Trophoblast cell (in vitro differentiated cells and primary cell): ENCODE measurements at regions not wholly inside any gene's neighbourhood (a gene's known extent, or its start where the extent isn't known, plus 50 kb on each side); places are given as distances from the start of the nearest gene placed in this dataset.

Source experiments
- DNase-seq, 2 donors: peaks; one replicate each; pipeline ENCODE4 v3.0.0-alpha.2; 2016
- H2AFZ ChIP-seq: 2 replicates; pipeline ENCODE4 v1.6.1; 2013; ENCODE audit warnings: low read length, moderate library complexity, mild to moderate bottlenecking; ENCODE audit not compliant: insufficient read depth, poor library complexity
- H2AK5ac ChIP-seq: 2 replicates; pipeline ENCODE4 v1.6.1; 2013; ENCODE audit warnings: mild to moderate bottlenecking, low read length
- H2BK120ac ChIP-seq: 2 replicates; pipeline ENCODE4 v1.6.1; 2013; ENCODE audit warnings: low read length, mild to moderate bottlenecking, moderate library complexity; ENCODE audit not compliant: insufficient read depth, poor library complexity
- H2BK12ac ChIP-seq: 2 replicates; pipeline ENCODE4 v1.6.1; 2013; ENCODE audit warnings: mild to moderate bottlenecking, low read length, moderate library complexity
- H2BK5ac ChIP-seq: 2 replicates; pipeline ENCODE4 v1.6.1; 2013; ENCODE audit warnings: low read length, low read depth, moderate library complexity, mild to moderate bottlenecking; ENCODE audit not compliant: poor library complexity
- H3K14ac ChIP-seq: 2 replicates; pipeline ENCODE4 v1.6.1; 2013; ENCODE audit warnings: mild to moderate bottlenecking, low read length
- H3K18ac ChIP-seq: 2 replicates; pipeline ENCODE4 v1.6.1; 2013; ENCODE audit warnings: mild to moderate bottlenecking, low read length
- H3K23ac ChIP-seq: 2 replicates; pipeline ENCODE4 v1.6.1; 2013; ENCODE audit warnings: low read length
- H3K27ac ChIP-seq: 2 replicates; pipeline ENCODE4 v1.5.1; 2013; ENCODE audit warnings: low read depth, mild to moderate bottlenecking, inconsistent platforms, low read length, moderate library complexity
- H3K27me3 ChIP-seq: 2 replicates; pipeline ENCODE4 v1.6.1; 2013; ENCODE audit warnings: inconsistent platforms, mild to moderate bottlenecking, low read length, moderate library complexity; ENCODE audit not compliant: insufficient read depth
- H3K36me3 ChIP-seq, 2 experiments: 1 replicate in 1 of 2; 2 replicates in 1 of 2; pipeline ENCODE4 v1.6.1; 2013; ENCODE audit warnings: low read length in 2 of 2, mild to moderate bottlenecking in 2 of 2, moderate library complexity in 1 of 2; ENCODE audit not compliant: insufficient read depth in 2 of 2, control insufficient read depth in 1 of 2
- H3K4ac ChIP-seq: 2 replicates; pipeline ENCODE4 v1.6.1; 2013; ENCODE audit warnings: low read depth, mild to moderate bottlenecking, low read length, moderate library complexity
- H3K4me1 ChIP-seq, 2 experiments: 1 replicate in 1 of 2; 2 replicates in 1 of 2; pipeline ENCODE4 v1.6.1; 2013; ENCODE audit warnings: low read length in 2 of 2, mild to moderate bottlenecking in 2 of 2, moderate library complexity in 1 of 2; ENCODE audit not compliant: insufficient read depth in 2 of 2, control insufficient read depth in 1 of 2
- H3K4me2 ChIP-seq: 2 replicates; pipeline ENCODE4 v1.6.1; 2013; ENCODE audit warnings: inconsistent platforms, mild to moderate bottlenecking, low read length, moderate library complexity
- H3K4me3 ChIP-seq: 2 replicates; pipeline ENCODE4 v1.5.1; 2013; ENCODE audit warnings: mild to moderate bottlenecking, low read depth, low read length, inconsistent platforms
- H3K79me1 ChIP-seq: one replicate; pipeline ENCODE4 v1.6.1; 2013; ENCODE audit warnings: low read length
- H3K79me2 ChIP-seq: 2 replicates; pipeline ENCODE4 v1.6.1; 2013; ENCODE audit warnings: low read length, mild to moderate bottlenecking; ENCODE audit not compliant: control insufficient read depth, insufficient read depth, poor library complexity
- H3K9ac ChIP-seq: 2 replicates; pipeline ENCODE4 v1.6.1; 2013; ENCODE audit warnings: mild to moderate bottlenecking, low read length
- H3K9me3 ChIP-seq: 2 replicates; pipeline ENCODE4 v1.6.1; 2013; ENCODE audit warnings: low read depth, mild to moderate bottlenecking, control low read depth, inconsistent platforms, low read length; ENCODE audit not compliant: insufficient read depth
- H4K12ac ChIP-seq: 2 replicates; pipeline ENCODE4 v1.6.1; 2013; ENCODE audit warnings: low read depth, mild to moderate bottlenecking, low read length, moderate library complexity
- H4K8ac ChIP-seq: 2 replicates; pipeline ENCODE4 v1.6.1; 2013; ENCODE audit warnings: low read depth, mild to moderate bottlenecking, low read length, moderate library complexity
- H4K91ac ChIP-seq: one replicate; pipeline ENCODE4 v1.6.1; 2013; ENCODE audit warnings: low read depth, mild to moderate bottlenecking, low read length, moderate library complexity
- WGBS: extraction: QIAGEN DNeasy Blood & Tissue Kit; methylation state at CpG from one replicate; pipeline ENCODE4 v1.1.7; 2013; ENCODE audit warnings: missing lambda C conversion rate; ENCODE audit not compliant: insufficient read length, insufficient coverage; ENCODE audit errors: extremely low coverage; 5-methylcytosine and 5-hydroxymethylcytosine counted together

- no peaks in the 10 kb centered on the region for H3K36me3 ChIP-seq
- H4K12ac ChIP-seq, result no peak overlapping the region
- H3K9me3 ChIP-seq, result no peaks in the 10 kb centered on the region
- no peak overlapping the region for H3K4me2 ChIP-seq
- no peaks in the 10 kb centered on the region for H3K4me1 ChIP-seq
- no peak overlapping the region for H2BK12ac ChIP-seq
- no peak overlapping the region for H2AK5ac ChIP-seq
- no peak overlapping the region for H3K14ac ChIP-seq
- no peak overlapping the region for H2BK120ac ChIP-seq
- H4K91ac ChIP-seq, result no peak overlapping the region
- H3K79me1 ChIP-seq, result no peaks in the 10 kb centered on the region
- H3K4ac ChIP-seq, result no peak overlapping the region
- WGBS, result no CpG with 5 or more reads among the region's 9 CpGs
- no peak for DNase-seq
- H3K23ac ChIP-seq, result no peak overlapping the region
- no peak overlapping the region for H2AFZ ChIP-seq
- no peak overlapping the region for H3K18ac ChIP-seq
- no peak overlapping the region for H2BK5ac ChIP-seq
- no peaks in the 10 kb centered on the region for H3K79me2 ChIP-seq
- no peak overlapping the region for H4K8ac ChIP-seq
- no peaks in the 10 kb centered on the region for H3K27me3 ChIP-seq
- H3K4me3 ChIP-seq, result no peak overlapping the region
- no peak overlapping the region for H3K27ac ChIP-seq
- H3K9ac ChIP-seq, result no peak overlapping the region
These were observed 321.7 kb downstream of the PPP1R2C start for GRCh38 chrX:42456176-42456700.

- no peaks in the 10 kb centered on the region for H3K4me1 ChIP-seq
- no peak overlapping the region for H4K91ac ChIP-seq
- H4K8ac ChIP-seq, result no peak overlapping the region
- no peak overlapping the region for H3K4ac ChIP-seq
- no peak overlapping the region for H3K14ac ChIP-seq
- H2BK5ac ChIP-seq, result no peak overlapping the region
- H2BK120ac ChIP-seq, result no peak overlapping the region
- no peak for DNase-seq
- H2AFZ ChIP-seq, result no peak overlapping the region
- no peaks in the 10 kb centered on the region for H3K79me1 ChIP-seq
- H3K79me2 ChIP-seq, result no peaks in the 10 kb centered on the region
- no peak overlapping the region for H3K9ac ChIP-seq
- H4K12ac ChIP-seq, result no peak overlapping the region
- H3K4me2 ChIP-seq, result no peak overlapping the region
- H2AK5ac ChIP-seq, result no peak overlapping the region
- no peak overlapping the region for H3K23ac ChIP-seq
- no peak overlapping the region for H3K27ac ChIP-seq
- H3K9me3 ChIP-seq, result no peaks in the 10 kb centered on the region
- no peaks in the 10 kb centered on the region for H3K27me3 ChIP-seq
- no peak overlapping the region for H3K18ac ChIP-seq
- H3K36me3 ChIP-seq, result no peaks in the 10 kb centered on the region
- H2BK12ac ChIP-seq, result no peak overlapping the region
- H3K4me3 ChIP-seq, result no peak overlapping the region
These were observed 327.7 kb downstream of the PPP1R2C start for GRCh38 chrX:42450228-42450627.

GRCh38 chrX:42443267-42443666 is 334.7 kb downstream of the PPP1R2C start:
- Histone ChIP-seq H4K8ac (no peak overlapping the region), H2BK120ac (no peak overlapping the region), H3K9me3 (no peaks in the 10 kb centered on the region), H2BK12ac (no peak overlapping the region), H2BK5ac (no peak overlapping the region), H3K23ac (no peak overlapping the region), H3K79me2 (no peaks in the 10 kb centered on the region), H3K9ac (no peak overlapping the region), H3K4ac (no peak overlapping the region), H3K4me2 (no peak overlapping the region), H2AFZ (no peak overlapping the region), H3K27ac (no peak overlapping the region), H3K27me3 (no peaks in the 10 kb centered on the region), H3K79me1 (no peaks in the 10 kb centered on the region), H2AK5ac (no peak overlapping the region), H3K4me1 (no peaks in the 10 kb centered on the region), H4K91ac (no peak overlapping the region), H3K14ac (no peak overlapping the region), H3K4me3 (no peak overlapping the region), H3K18ac (no peak overlapping the region), H4K12ac (no peak overlapping the region), H3K36me3 (no peaks in the 10 kb centered on the region)
- no CpG with 5 or more reads among the region's 1 CpG for WGBS
- DNase-seq, result no peak

- H3K4ac ChIP-seq, result no peak overlapping the region
- no peak overlapping the region for H4K12ac ChIP-seq
- no peak overlapping the region for H4K91ac ChIP-seq
- no peak for DNase-seq
- H2BK5ac ChIP-seq, result no peak overlapping the region
- H2BK12ac ChIP-seq, result no peak overlapping the region
- no peak overlapping the region for H2AFZ ChIP-seq
- H3K27ac ChIP-seq, result no peak overlapping the region
- H3K36me3 ChIP-seq, result no peaks in the 10 kb centered on the region
- no peak overlapping the region for H3K4me2 ChIP-seq
- H3K4me1 ChIP-seq, result no peaks in the 10 kb centered on the region
- no peak overlapping the region for H3K4me3 ChIP-seq
- H3K9ac ChIP-seq, result no peak overlapping the region
- H3K27me3 ChIP-seq, result no peaks in the 10 kb centered on the region
- no peak overlapping the region for H3K23ac ChIP-seq
- H3K18ac ChIP-seq, result no peak overlapping the region
- H3K79me2 ChIP-seq, result no peaks in the 10 kb centered on the region
- no peak overlapping the region for H2AK5ac ChIP-seq
- no peak overlapping the region for H3K14ac ChIP-seq
- no peak overlapping the region for H2BK120ac ChIP-seq
- no peak overlapping the region for H4K8ac ChIP-seq
- no peaks in the 10 kb centered on the region for H3K9me3 ChIP-seq
- no peaks in the 10 kb centered on the region for H3K79me1 ChIP-seq
These were observed 335.2 kb downstream of the PPP1R2C start for GRCh38 chrX:42442745-42443144.
